ENCODE measurements at regions not wholly inside any gene's neighbourhood (a gene's known extent, or its start where the extent isn't known, plus 50 kb on each side); places are given as distances from the start of the nearest gene placed in this dataset.

DNA sequence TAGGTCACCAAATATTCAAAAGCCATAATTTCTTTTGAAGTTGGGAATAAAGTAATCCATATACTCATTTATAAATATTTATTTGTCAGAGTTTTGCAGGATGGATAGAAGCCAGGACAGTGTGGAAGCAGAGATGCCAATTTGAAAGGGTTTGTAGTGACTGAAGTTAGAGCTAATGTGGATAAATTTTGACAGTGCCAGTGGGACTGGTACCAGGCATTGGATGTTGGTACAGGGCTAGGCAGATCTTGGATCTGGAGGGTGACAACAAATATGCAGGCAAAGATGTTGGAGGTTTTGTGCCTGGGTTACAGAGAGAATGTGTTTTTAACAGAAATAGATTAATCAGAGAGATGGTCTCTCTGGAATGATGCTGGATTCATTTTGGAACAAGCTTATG, 135.6 kb downstream of the DMRTA1 start:
- TF ChIP-seq POLR2AphosphoS5 (IDR thresholded peaks at IDR 0.05; ENCODE audit: borderline replicate concordance, low read depth, low read length) (no peak), EZH2 (IDR thresholded peaks at IDR 0.05) (no peak)
